ENCODE measurements at regions not wholly inside any gene's neighbourhood (a gene's known extent, or its start where the extent isn't known, plus 50 kb on each side); places are given as distances from the start of the nearest gene placed in this dataset.

DNA sequence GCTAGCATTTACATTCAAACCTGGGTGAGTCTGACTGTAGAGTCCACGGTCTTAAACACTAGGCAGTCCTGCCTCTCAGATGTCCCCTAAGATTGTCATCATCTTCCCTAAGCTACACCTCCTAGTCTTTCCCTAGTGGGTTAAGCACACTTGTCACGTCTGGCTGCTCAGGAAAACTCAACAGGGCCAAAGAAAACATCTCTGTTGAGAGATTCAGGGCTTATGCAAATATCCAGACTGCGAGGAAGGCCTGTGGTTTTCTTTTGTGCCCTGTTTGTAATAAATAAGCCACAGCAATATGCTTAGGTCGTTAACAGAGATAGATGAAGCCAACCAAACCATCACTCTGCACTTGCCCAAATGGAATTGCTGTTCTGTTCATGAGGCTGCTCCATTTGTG is 472.6 kb upstream of the DEPDC1 start:
- TF ChIP-seq, protein P1, sequence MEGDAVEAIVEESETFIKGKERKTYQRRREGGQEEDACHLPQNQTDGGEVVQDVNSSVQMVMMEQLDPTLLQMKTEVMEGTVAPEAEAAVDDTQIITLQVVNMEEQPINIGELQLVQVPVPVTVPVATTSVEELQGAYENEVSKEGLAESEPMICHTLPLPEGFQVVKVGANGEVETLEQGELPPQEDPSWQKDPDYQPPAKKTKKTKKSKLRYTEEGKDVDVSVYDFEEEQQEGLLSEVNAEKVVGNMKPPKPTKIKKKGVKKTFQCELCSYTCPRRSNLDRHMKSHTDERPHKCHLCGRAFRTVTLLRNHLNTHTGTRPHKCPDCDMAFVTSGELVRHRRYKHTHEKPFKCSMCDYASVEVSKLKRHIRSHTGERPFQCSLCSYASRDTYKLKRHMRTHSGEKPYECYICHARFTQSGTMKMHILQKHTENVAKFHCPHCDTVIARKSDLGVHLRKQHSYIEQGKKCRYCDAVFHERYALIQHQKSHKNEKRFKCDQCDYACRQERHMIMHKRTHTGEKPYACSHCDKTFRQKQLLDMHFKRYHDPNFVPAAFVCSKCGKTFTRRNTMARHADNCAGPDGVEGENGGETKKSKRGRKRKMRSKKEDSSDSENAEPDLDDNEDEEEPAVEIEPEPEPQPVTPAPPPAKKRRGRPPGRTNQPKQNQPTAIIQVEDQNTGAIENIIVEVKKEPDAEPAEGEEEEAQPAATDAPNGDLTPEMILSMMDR (IDR thresholded peaks at IDR 0.05), result no peak
- TF ChIP-seq POLR2A (IDR thresholded peaks at IDR 0.05), result no peak

Measured in breast epithelium (tissue), 3 donors.